OCI-LY7 (cell line): ENCODE measurements at regions not wholly inside any gene's neighbourhood (a gene's known extent, or its start where the extent isn't known, plus 50 kb on each side); places are given as distances from the start of the nearest gene placed in this dataset.

Experiments
- BruUV-seq: library from RNA; stranded (reverse); fragments of 400-500 nt; replicated peaks from 2 replicates; lab custom pipeline; 2021; lab: Mats Ljungman, UMichigan
- CTCF ChIA-PET: fragments of 300-600 bp; sonication (Branson Sonifier 250); formaldehyde crosslinking; loops from one replicate; lab custom pipeline; 2022; ENCODE audit warnings: antibody characterized with exemption; ENCODE audit not compliant: unreplicated experiment; lab: Charles Lee
- POLR2A ChIA-PET: fragments of 300-600 bp; sonication (Branson Sonifier 250); formaldehyde crosslinking; loops from one replicate; lab custom pipeline; 2022; ENCODE audit warnings: antibody characterized with exemption; lab: Charles Lee
- DNase-seq: peaks from one replicate; pipeline ENCODE4 v3.0.0-alpha.2; 2015; ENCODE audit warnings: low spot score
- H2AFZ ChIP-seq: fragments of 200-600 bp; sonication (generic), shearing (Covaris generic); 2 replicates; pipeline ENCODE4 v1.6.1; 2014; ENCODE audit warnings: mild to moderate bottlenecking, antibody characterized with exemption, low read length, moderate library complexity
- H3K27ac ChIP-seq: fragments of 200-600 bp; sonication (generic); 2 replicates; pipeline ENCODE4 v1.5.1; 2014; ENCODE audit warnings: mixed run types, low read depth, mild to moderate bottlenecking, moderate library complexity, low read length, inconsistent platforms; ENCODE audit not compliant: poor library complexity, severe bottlenecking
- H3K36me3 ChIP-seq: fragments of 200-600 bp; sonication (generic); 2 replicates; pipeline ENCODE4 v1.6.1; 2014; ENCODE audit warnings: mild to moderate bottlenecking, antibody characterized with exemption, low read length, moderate library complexity, mixed read lengths; ENCODE audit not compliant: insufficient read depth
- H3K4me1 ChIP-seq: fragments of 200-600 bp; sonication (generic); 2 replicates; pipeline ENCODE4 v1.5.1; 2014; ENCODE audit warnings: mild to moderate bottlenecking, low read length; ENCODE audit not compliant: insufficient read depth, poor library complexity, severe bottlenecking
- H3K4me2 ChIP-seq: fragments of 200-600 bp; sonication (generic); 2 replicates; pipeline ENCODE4 v1.6.1; 2014; ENCODE audit warnings: mild to moderate bottlenecking, low read length
- H3K4me3 ChIP-seq: fragments of 200-600 bp; sonication (generic); 2 replicates; pipeline ENCODE4 v1.5.1; 2014; ENCODE audit warnings: mild to moderate bottlenecking, low read depth, low read length; ENCODE audit not compliant: poor library complexity, severe bottlenecking
- H3K79me2 ChIP-seq: fragments of 200-600 bp; sonication (generic); 2 replicates; pipeline ENCODE4 v1.6.1; 2016; ENCODE audit warnings: low read depth, mild to moderate bottlenecking, low read length, moderate library complexity, mixed read lengths; ENCODE audit not compliant: insufficient read depth
- H3K9me2 ChIP-seq: fragments of 200-600 bp; sonication (generic); 2 replicates; pipeline ENCODE4 v1.6.1; 2016; ENCODE audit warnings: mild to moderate bottlenecking, low read length, mixed read lengths; ENCODE audit not compliant: insufficient read depth
- H3K9me3 ChIP-seq: fragments of 200-600 bp; sonication (generic); 2 replicates; pipeline ENCODE4 v1.6.1; 2014; ENCODE audit warnings: mild to moderate bottlenecking, mixed run types, low read length, mixed read lengths
- H4K20me1 ChIP-seq: fragments of 200-600 bp; sonication (generic); 2 replicates; pipeline ENCODE4 v1.6.1; 2014; ENCODE audit warnings: mild to moderate bottlenecking, antibody characterized with exemption, low read length, moderate library complexity, mixed read lengths; ENCODE audit not compliant: insufficient read depth
- EZH2phosphoT487 ChIP-seq: fragments of 200-600 bp; sonication (generic); IDR thresholded peaks from 2 replicates; pipeline ENCODE4 v1.6.1; 2018; ENCODE audit warnings: low read depth, borderline replicate concordance, mild to moderate bottlenecking, mixed run types, antibody characterized with exemption, low read length, moderate library complexity, mixed read lengths
- intact Hi-C: fragments of 100-400 bp; cut with micrococcal nuclease; formaldehyde crosslinking; loops from one replicate; pipeline ENCODE4 v1.10.0; 2022; ENCODE audit not compliant: unreplicated experiment
- TF ChIP-seq, protein P1 (sequence below): fragments of 200-600 bp; sonication (generic); conservative IDR thresholded peaks from 2 replicates; pipeline ENCODE4 v1.5.1; 2014; ENCODE audit warnings: mild to moderate bottlenecking, antibody characterized with exemption, low read length, moderate library complexity, mixed read lengths

DNA sequence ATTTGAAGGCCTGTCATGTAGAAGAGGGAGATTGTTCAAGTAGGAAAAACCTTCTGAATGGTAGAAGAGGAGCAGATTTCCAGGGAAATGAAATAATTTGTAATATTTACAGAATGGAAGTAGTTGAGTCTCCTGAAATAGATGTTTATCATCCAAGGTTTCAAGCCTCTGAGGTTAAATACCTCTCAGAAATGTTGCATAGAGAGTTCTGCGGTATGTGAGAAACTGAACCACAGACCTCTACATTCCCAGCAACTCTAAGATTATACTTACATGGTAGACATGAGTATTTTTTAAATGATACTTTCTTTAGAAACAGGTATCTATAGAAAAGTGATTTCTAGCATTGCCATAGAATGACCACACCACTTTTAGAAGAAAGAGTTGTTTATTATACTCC, 379.8 kb upstream of the FANCL start:
- no peak overlapping the region for H2AFZ ChIP-seq
- H3K9me3 ChIP-seq: no peaks in the 10 kb centered on the region
- ChIA-PET CTCF (no interaction called here), POLR2A (no interaction called here)
- H3K4me2 ChIP-seq: no peak overlapping the region
- intact Hi-C loops: no loop called here
- H3K79me2 ChIP-seq: no peaks in the 10 kb centered on the region
- no peaks in the 10 kb centered on the region for H4K20me1 ChIP-seq
- H3K36me3 ChIP-seq: no peaks in the 10 kb centered on the region
- H3K27ac ChIP-seq: no peak overlapping the region
- BruUV-seq: no TSS peak
- no peaks in the 10 kb centered on the region for H3K9me2 ChIP-seq
- DNase-seq: no peak
- TF ChIP-seq, protein P1, sequence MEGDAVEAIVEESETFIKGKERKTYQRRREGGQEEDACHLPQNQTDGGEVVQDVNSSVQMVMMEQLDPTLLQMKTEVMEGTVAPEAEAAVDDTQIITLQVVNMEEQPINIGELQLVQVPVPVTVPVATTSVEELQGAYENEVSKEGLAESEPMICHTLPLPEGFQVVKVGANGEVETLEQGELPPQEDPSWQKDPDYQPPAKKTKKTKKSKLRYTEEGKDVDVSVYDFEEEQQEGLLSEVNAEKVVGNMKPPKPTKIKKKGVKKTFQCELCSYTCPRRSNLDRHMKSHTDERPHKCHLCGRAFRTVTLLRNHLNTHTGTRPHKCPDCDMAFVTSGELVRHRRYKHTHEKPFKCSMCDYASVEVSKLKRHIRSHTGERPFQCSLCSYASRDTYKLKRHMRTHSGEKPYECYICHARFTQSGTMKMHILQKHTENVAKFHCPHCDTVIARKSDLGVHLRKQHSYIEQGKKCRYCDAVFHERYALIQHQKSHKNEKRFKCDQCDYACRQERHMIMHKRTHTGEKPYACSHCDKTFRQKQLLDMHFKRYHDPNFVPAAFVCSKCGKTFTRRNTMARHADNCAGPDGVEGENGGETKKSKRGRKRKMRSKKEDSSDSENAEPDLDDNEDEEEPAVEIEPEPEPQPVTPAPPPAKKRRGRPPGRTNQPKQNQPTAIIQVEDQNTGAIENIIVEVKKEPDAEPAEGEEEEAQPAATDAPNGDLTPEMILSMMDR: no peak
- TF ChIP-seq EZH2phosphoT487: no peak
- no peaks in the 10 kb centered on the region for H3K4me1 ChIP-seq
- no peak overlapping the region for H3K4me3 ChIP-seq

DNA sequence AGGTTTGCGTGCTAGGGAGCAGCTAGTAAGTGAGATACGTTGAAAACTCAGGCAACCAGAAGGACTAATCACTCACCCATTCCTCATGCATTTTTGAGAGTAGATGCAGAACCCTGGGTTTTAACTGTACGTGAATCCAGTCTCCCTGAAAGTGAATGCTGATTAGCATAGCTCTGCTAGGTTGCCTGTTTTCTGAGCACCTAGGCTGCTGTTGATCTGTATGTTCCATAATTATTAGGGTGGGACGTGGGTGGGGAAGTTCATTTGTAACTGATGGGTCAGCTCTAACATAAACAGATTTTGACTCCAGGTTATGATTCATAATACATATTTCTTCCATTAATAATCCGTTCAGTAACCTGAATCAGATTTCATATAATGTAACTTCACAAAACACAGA, 379.0 kb upstream of the FANCL start:
- DNase-seq: no peak
- BruUV-seq: no TSS peak
- no peaks in the 10 kb centered on the region for H3K9me3 ChIP-seq
- H3K4me3 ChIP-seq: no peak overlapping the region
- no peak overlapping the region for H3K4me2 ChIP-seq
- TF ChIP-seq, protein P1: no peak
- TF ChIP-seq EZH2phosphoT487: no peak
- H3K79me2 ChIP-seq: no peaks in the 10 kb centered on the region
- H4K20me1 ChIP-seq: no peaks in the 10 kb centered on the region
- intact Hi-C loops: no loop called here
- no peaks in the 10 kb centered on the region for H3K4me1 ChIP-seq
- ChIA-PET POLR2A (no interaction called here), CTCF (no interaction called here)
- no peaks in the 10 kb centered on the region for H3K9me2 ChIP-seq
- H3K36me3 ChIP-seq: no peaks in the 10 kb centered on the region
- H3K27ac ChIP-seq: no peak overlapping the region
- H2AFZ ChIP-seq: no peak overlapping the region

DNA sequence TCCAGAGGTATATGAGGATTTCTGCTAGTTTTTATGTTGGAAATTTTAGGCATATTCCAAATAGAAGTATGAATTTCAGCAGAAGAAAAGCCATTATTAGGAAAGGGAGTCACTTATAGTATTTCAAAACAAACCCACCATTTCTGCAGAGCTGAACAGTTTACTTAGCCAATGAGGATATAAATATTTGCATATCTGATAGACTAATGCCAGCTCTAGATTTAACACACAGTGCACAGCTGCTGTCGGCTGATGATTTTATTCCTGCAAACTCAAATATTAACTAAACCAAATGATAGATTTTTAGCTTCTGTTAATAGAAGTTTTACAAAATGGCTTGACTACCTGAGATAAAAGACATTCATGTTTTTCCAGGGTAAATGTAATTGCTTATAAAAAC, 375.8 kb upstream of the FANCL start:
- POLR2A ChIA-PET: no interaction called here
- CTCF ChIA-PET: no interaction called here
- H3K4me2 ChIP-seq: no peak overlapping the region
- H3K36me3 ChIP-seq: no peaks in the 10 kb centered on the region
- H3K4me1 ChIP-seq: no peaks in the 10 kb centered on the region
- no peak for DNase-seq
- no peaks in the 10 kb centered on the region for H3K9me3 ChIP-seq
- no peaks in the 10 kb centered on the region for H3K79me2 ChIP-seq
- no TSS peak for BruUV-seq
- H3K9me2 ChIP-seq: no peaks in the 10 kb centered on the region
- H3K27ac ChIP-seq: no peak overlapping the region
- intact Hi-C loops: no loop called here
- H4K20me1 ChIP-seq: no peaks in the 10 kb centered on the region
- no peak overlapping the region for H3K4me3 ChIP-seq
- TF ChIP-seq, protein P1: no peak
- no peak for TF ChIP-seq EZH2phosphoT487
- no peak overlapping the region for H2AFZ ChIP-seq
